IPS DF 6.9 (cell line): ENCODE measurements at regions not wholly inside any gene's neighbourhood (a gene's known extent, or its start where the extent isn't known, plus 50 kb on each side); places are given as distances from the start of the nearest gene placed in this dataset.

Experiments
- DNase-seq: peaks from one replicate; pipeline ENCODE4 v3.0.0-alpha.2; 2013; ENCODE audit warnings: low read depth, low spot score
- H3K27ac ChIP-seq: one replicate; pipeline ENCODE4 v1.5.1; 2013; ENCODE audit warnings: low read length, control low read depth
- H3K27me3 ChIP-seq: 2 replicates; pipeline ENCODE4 v1.6.1; 2013; ENCODE audit warnings: mild to moderate bottlenecking, low read length; ENCODE audit not compliant: control insufficient read depth, insufficient read depth
- H3K36me3 ChIP-seq: 2 replicates; pipeline ENCODE4 v1.6.1; 2013; ENCODE audit warnings: low read length; ENCODE audit not compliant: control insufficient read depth, insufficient read depth
- H3K4me1 ChIP-seq: 2 replicates; pipeline ENCODE4 v1.6.1; 2013; ENCODE audit warnings: low read length; ENCODE audit not compliant: control insufficient read depth, insufficient read depth
- H3K4me3 ChIP-seq: 2 replicates; pipeline ENCODE4 v1.5.1; 2013; ENCODE audit warnings: mild to moderate bottlenecking, low read length
- H3K9me3 ChIP-seq: 2 replicates; pipeline ENCODE4 v1.6.1; 2013; ENCODE audit warnings: low read length, inconsistent platforms; ENCODE audit not compliant: control insufficient read depth, insufficient read depth
- WGBS: extraction: QIAGEN DNeasy Blood & Tissue Kit; methylation state at CpG from one replicate; pipeline ENCODE4 v1.1.7; 2013; ENCODE audit warnings: mixed read lengths, missing lambda C conversion rate; ENCODE audit not compliant: insufficient read length, insufficient coverage; 5-methylcytosine and 5-hydroxymethylcytosine counted together

- H3K36me3 ChIP-seq, result no peaks in the 10 kb centered on the region
- H3K27me3 ChIP-seq, result no peaks in the 10 kb centered on the region
- no peak for DNase-seq
- no peaks in the 10 kb centered on the region for H3K9me3 ChIP-seq
- no CpG with 5 or more reads among the region's 3 CpGs for WGBS
- no peaks in the 10 kb centered on the region for H3K4me1 ChIP-seq
- H3K27ac ChIP-seq, result no peak overlapping the region
- no peak overlapping the region for H3K4me3 ChIP-seq
Observed at GRCh38 chr3:31230425-31231223, 302.1 kb upstream of the STT3B start.

- no peak for DNase-seq
- H3K27me3 ChIP-seq, result no peaks in the 10 kb centered on the region
- no peaks in the 10 kb centered on the region for H3K4me1 ChIP-seq
- WGBS, result no CpG with 5 or more reads among the region's 12 CpGs
- H3K36me3 ChIP-seq, result no peaks in the 10 kb centered on the region
- no peak overlapping the region for H3K27ac ChIP-seq
- no peaks in the 10 kb centered on the region for H3K9me3 ChIP-seq
- no peak overlapping the region for H3K4me3 ChIP-seq
Observed at GRCh38 chr3:31232055-31233025, 300.4 kb upstream of the STT3B start.

GRCh38 chr3:31234145-31234544 is 298.6 kb upstream of the STT3B start:
- Histone ChIP-seq H3K36me3 (no peaks in the 10 kb centered on the region), H3K27ac (no peak overlapping the region), H3K4me3 (no peak overlapping the region), H3K4me1 (peaks cover 1% of the 10 kb centered on the region; the same call in 1 of the 2 replicates), H3K27me3 (no peaks in the 10 kb centered on the region), H3K9me3 (no peaks in the 10 kb centered on the region)
- WGBS, result no CpG with 5 or more reads among the region's 6 CpGs
- DNase-seq, result no peak

GRCh38 chr3:31235062-31235700 is 297.5 kb upstream of the STT3B start:
- no peak overlapping the region for H3K27ac ChIP-seq
- H3K27me3 ChIP-seq, result no peaks in the 10 kb centered on the region
- no peaks in the 10 kb centered on the region for H3K36me3 ChIP-seq
- no peak overlapping the region for H3K4me3 ChIP-seq
- WGBS, result no CpG with 5 or more reads among the region's 3 CpGs
- H3K9me3 ChIP-seq, result no peaks in the 10 kb centered on the region
- H3K4me1 ChIP-seq, result peaks cover 1% of the 10 kb centered on the region; the same call in 1 of the 2 replicates
- no peak for DNase-seq

- Histone ChIP-seq H3K4me3 (no peak overlapping the region), H3K4me1 (peaks cover 3% of the 10 kb centered on the region; the same call in 1 of the 2 replicates), H3K27me3 (no peaks in the 10 kb centered on the region), H3K27ac (no peak overlapping the region), H3K36me3 (no peaks in the 10 kb centered on the region), H3K9me3 (no peaks in the 10 kb centered on the region)
- no CpG with 5 or more reads among the region's 4 CpGs for WGBS
- no peak for DNase-seq
Observed at GRCh38 chr3:31237887-31238286, 294.8 kb upstream of the STT3B start.

- Histone ChIP-seq H3K27ac (no peak overlapping the region), H3K27me3 (no peaks in the 10 kb centered on the region), H3K4me1 (peaks cover 3% of the 10 kb centered on the region; the same call in 1 of the 2 replicates), H3K9me3 (no peaks in the 10 kb centered on the region), H3K4me3 (no peak overlapping the region), H3K36me3 (no peaks in the 10 kb centered on the region)
- no CpG with 5 or more reads among the region's 5 CpGs for WGBS
- no peak for DNase-seq
Observed at GRCh38 chr3:31240013-31240412, 292.7 kb upstream of the STT3B start.

GRCh38 chr3:31240466-31240865 is 292.3 kb upstream of the STT3B start:
- Histone ChIP-seq H3K27me3 (no peaks in the 10 kb centered on the region), H3K4me3 (no peak overlapping the region), H3K9me3 (no peaks in the 10 kb centered on the region), H3K4me1 (peaks cover 3% of the 10 kb centered on the region; the same call in 1 of the 2 replicates), H3K36me3 (no peaks in the 10 kb centered on the region), H3K27ac (no peak overlapping the region)
- no CpG with 5 or more reads among the region's 1 CpG for WGBS
- no peak for DNase-seq

GRCh38 chr3:31240874-31241273 is 291.9 kb upstream of the STT3B start:
- WGBS, result no CpG with 5 or more reads among the region's 1 CpG
- H3K9me3 ChIP-seq, result no peaks in the 10 kb centered on the region
- no peaks in the 10 kb centered on the region for H3K36me3 ChIP-seq
- H3K4me3 ChIP-seq, result no peak overlapping the region
- DNase-seq, result no peak
- H3K27me3 ChIP-seq, result no peaks in the 10 kb centered on the region
- H3K27ac ChIP-seq, result no peak overlapping the region
- peaks cover 3% of the 10 kb centered on the region; the same call in 1 of the 2 replicates for H3K4me1 ChIP-seq

GRCh38 chr3:31241533-31241932 is 291.2 kb upstream of the STT3B start:
- Histone ChIP-seq H3K4me1 (peaks cover 3% of the 10 kb centered on the region; the same call in 1 of the 2 replicates), H3K27ac (no peak overlapping the region), H3K4me3 (no peak overlapping the region), H3K36me3 (no peaks in the 10 kb centered on the region), H3K9me3 (no peaks in the 10 kb centered on the region), H3K27me3 (no peaks in the 10 kb centered on the region)
- no CpG with 5 or more reads among the region's 3 CpGs for WGBS
- DNase-seq, result no peak
